H9 (cell line): ENCODE measurements at regions not wholly inside any gene's neighbourhood (a gene's known extent, or its start where the extent isn't known, plus 50 kb on each side); places are given as distances from the start of the nearest gene placed in this dataset.

Experiments used
- DNase-seq: peaks from one replicate; pipeline ENCODE4 v3.0.0-alpha.2; 2017
- H2AFZ ChIP-seq: one replicate; pipeline ENCODE4 v1.6.1; 2013; ENCODE audit warnings: mild to moderate bottlenecking, low read length, control low read depth, moderate library complexity
- H2AK5ac ChIP-seq: 2 replicates; pipeline ENCODE4 v1.6.1; 2013; ENCODE audit warnings: low read length, control low read depth, mixed read lengths; ENCODE audit not compliant: insufficient read length
- H2BK120ac ChIP-seq: one replicate; pipeline ENCODE4 v1.6.1; 2013; ENCODE audit warnings: low read depth, mild to moderate bottlenecking, low read length, control low read depth, inconsistent platforms; ENCODE audit not compliant: poor library complexity, severe bottlenecking
- H2BK12ac ChIP-seq: 2 replicates; pipeline ENCODE4 v1.6.1; 2013; ENCODE audit warnings: low read length, control low read depth, mixed read lengths, low read depth; ENCODE audit not compliant: insufficient read length
- H2BK15ac ChIP-seq: 2 replicates; pipeline ENCODE4 v1.6.1; 2013; ENCODE audit warnings: low read depth, low read length, control low read depth
- H2BK20ac ChIP-seq: one replicate; pipeline ENCODE4 v1.6.1; 2013; ENCODE audit warnings: low read depth, mild to moderate bottlenecking, low read length, control low read depth, inconsistent platforms; ENCODE audit not compliant: poor library complexity, severe bottlenecking
- H2BK5ac ChIP-seq: 2 replicates; pipeline ENCODE4 v1.6.1; 2013; ENCODE audit warnings: low read length, control low read depth, mixed read lengths; ENCODE audit not compliant: insufficient read length
- H3K14ac ChIP-seq: 2 replicates; pipeline ENCODE4 v1.6.1; 2013; ENCODE audit warnings: low read length, control low read depth; ENCODE audit not compliant: insufficient read depth
- H3K18ac ChIP-seq: 2 replicates; pipeline ENCODE4 v1.6.1; 2013; ENCODE audit warnings: low read depth, mild to moderate bottlenecking, mixed read lengths, low read length, control low read depth; ENCODE audit not compliant: insufficient read length
- H3K23ac ChIP-seq: 2 replicates; pipeline ENCODE4 v1.6.1; 2013; ENCODE audit warnings: low read length, control low read depth, mixed read lengths, low read depth; ENCODE audit not compliant: insufficient read length
- H3K23me2 ChIP-seq: 2 replicates; pipeline ENCODE4 v1.6.1; 2013; ENCODE audit warnings: low read depth, mild to moderate bottlenecking, mixed read lengths, low read length, control low read depth; ENCODE audit not compliant: insufficient read length, poor library complexity, severe bottlenecking
- H3K27ac ChIP-seq: 2 replicates; pipeline ENCODE4 v1.5.1; 2013; ENCODE audit warnings: low read length, control low read depth, mixed read lengths, low read depth; ENCODE audit not compliant: insufficient read length
- H3K27me3 ChIP-seq: 2 replicates; pipeline ENCODE4 v1.6.1; 2013; ENCODE audit warnings: low read length, control low read depth, inconsistent platforms; ENCODE audit not compliant: insufficient read depth
- H3K4ac ChIP-seq: 2 replicates; pipeline ENCODE4 v1.6.1; 2013; ENCODE audit warnings: low read depth, mild to moderate bottlenecking, control low read depth, inconsistent platforms, low read length, moderate library complexity
- H3K4me1 ChIP-seq: 2 replicates; pipeline ENCODE4 v1.6.1; 2013; ENCODE audit warnings: low read length, control low read depth, inconsistent platforms; ENCODE audit not compliant: insufficient read depth
- H3K4me2 ChIP-seq: 2 replicates; pipeline ENCODE4 v1.6.1; 2013; ENCODE audit warnings: low read length, control low read depth, mixed read lengths; ENCODE audit not compliant: insufficient read length, insufficient read depth
- H3K56ac ChIP-seq: 2 replicates; pipeline ENCODE4 v1.6.1; 2013; ENCODE audit warnings: low read depth, mild to moderate bottlenecking, mixed read lengths, low read length, control low read depth; ENCODE audit not compliant: insufficient read length
- H3K79me1 ChIP-seq: 2 replicates; pipeline ENCODE4 v1.6.1; 2013; ENCODE audit warnings: low read depth, mild to moderate bottlenecking, moderate library complexity, low read length, control low read depth, inconsistent platforms; ENCODE audit not compliant: insufficient read depth, poor library complexity, severe bottlenecking
- H3K79me2 ChIP-seq: 2 replicates; pipeline ENCODE4 v1.6.1; 2013; ENCODE audit warnings: low read length, control low read depth, inconsistent platforms; ENCODE audit not compliant: insufficient read depth
- H3K9ac ChIP-seq: 2 replicates; pipeline ENCODE4 v1.6.1; 2013; ENCODE audit warnings: low read length, control low read depth, mixed read lengths; ENCODE audit not compliant: insufficient read length; ENCODE audit errors: extremely low read depth
- H3K9me3 ChIP-seq: one replicate; pipeline ENCODE4 v1.6.1; 2013; ENCODE audit warnings: low read depth, low read length, inconsistent platforms; ENCODE audit not compliant: control insufficient read depth
- H3T11ph ChIP-seq: one replicate; pipeline ENCODE4 v1.6.1; 2013; ENCODE audit warnings: mild to moderate bottlenecking, low read length, control low read depth, inconsistent platforms
- H4K20me1 ChIP-seq: one replicate; pipeline ENCODE4 v1.6.1; 2013; ENCODE audit not compliant: control insufficient read depth, insufficient read length, insufficient read depth
- H4K5ac ChIP-seq: 2 replicates; pipeline ENCODE4 v1.6.1; 2013; ENCODE audit warnings: low read depth, mild to moderate bottlenecking, mixed read lengths, low read length, control low read depth; ENCODE audit not compliant: insufficient read length
- H4K8ac ChIP-seq: replicated peaks from 2 replicates; pipeline ENCODE4 v1.6.1; 2013; ENCODE audit warnings: low read length, control low read depth, mixed read lengths, low read depth; ENCODE audit not compliant: insufficient read length
- H4K91ac ChIP-seq: 2 replicates; pipeline ENCODE4 v1.6.1; 2013; ENCODE audit warnings: low read depth, mild to moderate bottlenecking, moderate library complexity, mixed read lengths, low read length, control low read depth; ENCODE audit not compliant: insufficient read length
- H3K27ac Mint-ChIP-seq, 3 experiments: 2 replicates in 2 of 3; 3 replicates in 1 of 3; pipeline ENCODE4 v1.8.0; 2020 to 2021; ENCODE audit warnings: mixed read lengths in 3 of 3, mild to moderate bottlenecking in 1 of 3, moderate library complexity in 1 of 3
- H3K27me3 Mint-ChIP-seq: 2 replicates; pipeline ENCODE4 v1.8.0; 2021; ENCODE audit warnings: low read depth, mild to moderate bottlenecking, moderate library complexity, mixed read lengths
- H3K36me3 Mint-ChIP-seq, 3 experiments: 2 replicates in 2 of 3; 3 replicates in 1 of 3; pipeline ENCODE4 v1.8.0; 2020 to 2021; ENCODE audit warnings: low read depth in 3 of 3, mixed read lengths in 3 of 3; ENCODE audit not compliant: insufficient read depth in 1 of 3
- H3K4me1 Mint-ChIP-seq, 2 experiments: 2 replicates each; pipeline ENCODE4 v1.8.0; 2020; ENCODE audit warnings: mixed read lengths in 2 of 2
- H3K4me3 Mint-ChIP-seq, 2 experiments: 2 replicates in 1 of 2; 3 replicates in 1 of 2; pipeline ENCODE4 v1.8.0; 2020 to 2021; ENCODE audit warnings: mild to moderate bottlenecking in 2 of 2, mixed read lengths in 2 of 2, moderate library complexity in 1 of 2
- H3K9me3 Mint-ChIP-seq, 2 experiments: 2 replicates in 1 of 2; 3 replicates in 1 of 2; pipeline ENCODE4 v1.8.0; 2020; ENCODE audit warnings: mild to moderate bottlenecking in 2 of 2, mixed read lengths in 2 of 2, moderate library complexity in 1 of 2
- CTCF ChIP-seq: fragments of 200-600 bp; sonication (generic); conservative IDR thresholded peaks from 3 replicates; pipeline ENCODE4 v1.8.0; 2021; ENCODE audit warnings: antibody characterized with exemption, mild to moderate bottlenecking

- no peaks in the 10 kb centered on the region for H3K9me3 Mint-ChIP-seq
- no peak overlapping the region for H4K5ac ChIP-seq
- no peaks in the 10 kb centered on the region for H3K79me2 ChIP-seq
- no peaks in the 10 kb centered on the region for H3K23me2 ChIP-seq
- no peak overlapping the region for H2BK5ac ChIP-seq
- H3K18ac ChIP-seq, result no peak overlapping the region
- no peak for DNase-seq
- no peak overlapping the region for H3K4me3 Mint-ChIP-seq
- no peak overlapping the region for H3K27ac ChIP-seq
- H3K27me3 Mint-ChIP-seq, result no peaks in the 10 kb centered on the region
- H3K27ac Mint-ChIP-seq, result no peak overlapping the region
- no peak overlapping the region for H3K23ac ChIP-seq
- H2BK120ac ChIP-seq, result no peak overlapping the region
- H2AK5ac ChIP-seq, result no peak overlapping the region
- H3K4me2 ChIP-seq, result no peak overlapping the region
- no peak overlapping the region for H4K8ac ChIP-seq
- no peaks in the 10 kb centered on the region for H4K20me1 ChIP-seq
- H3K4me1 ChIP-seq, result no peaks in the 10 kb centered on the region
- no peak overlapping the region for H3K9ac ChIP-seq
- no peak overlapping the region for H2BK12ac ChIP-seq
- H3K79me1 ChIP-seq, result no peaks in the 10 kb centered on the region
- TF ChIP-seq CTCF, result no peak
- no peaks in the 10 kb centered on the region for H3K9me3 ChIP-seq
- H2AFZ ChIP-seq, result no peak overlapping the region
- no peak overlapping the region for H3K14ac ChIP-seq
- H3K27me3 ChIP-seq, result no peaks in the 10 kb centered on the region
- H3K56ac ChIP-seq, result no peak overlapping the region
- H4K91ac ChIP-seq, result no peak overlapping the region
- no peak overlapping the region for H3K4ac ChIP-seq
- no peaks in the 10 kb centered on the region; a peak in 1 of 7 replicates for H3K36me3 Mint-ChIP-seq
- no peak overlapping the region for H2BK20ac ChIP-seq
- H2BK15ac ChIP-seq, result no peak overlapping the region
- H3T11ph ChIP-seq, result no peak overlapping the region
- H3K4me1 Mint-ChIP-seq, result no peaks in the 10 kb centered on the region
Observed at GRCh38 chr6:102553214-102553613, 1159.7 kb downstream of the GRIK2 start.
